ENCODE measurements at regions not wholly inside any gene's neighbourhood (a gene's known extent, or its start where the extent isn't known, plus 50 kb on each side); places are given as distances from the start of the nearest gene placed in this dataset.

DNA sequence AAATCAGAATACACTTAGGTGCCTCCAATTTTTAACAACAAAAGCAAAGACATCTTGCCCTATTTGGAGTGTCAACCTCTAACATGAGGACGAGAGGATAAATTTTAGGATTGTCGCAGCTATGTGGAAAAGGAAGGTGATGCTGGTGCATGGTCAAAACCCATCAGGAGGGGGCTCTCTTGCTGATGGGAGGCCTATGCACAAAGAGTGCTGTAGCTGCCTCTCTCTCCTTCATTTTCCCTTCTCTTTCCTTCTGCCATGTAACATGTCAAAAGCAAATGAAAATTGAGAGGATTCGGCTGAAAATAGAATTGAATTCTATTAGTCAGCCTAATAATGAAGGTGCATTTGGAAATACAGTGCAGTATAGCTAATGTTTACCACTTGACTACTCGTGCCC, 578.7 kb upstream of the ZNF462 start:
- no peak for TF ChIP-seq POLR2A (IDR thresholded peaks at IDR 0.05)
- TF ChIP-seq, protein P1, sequence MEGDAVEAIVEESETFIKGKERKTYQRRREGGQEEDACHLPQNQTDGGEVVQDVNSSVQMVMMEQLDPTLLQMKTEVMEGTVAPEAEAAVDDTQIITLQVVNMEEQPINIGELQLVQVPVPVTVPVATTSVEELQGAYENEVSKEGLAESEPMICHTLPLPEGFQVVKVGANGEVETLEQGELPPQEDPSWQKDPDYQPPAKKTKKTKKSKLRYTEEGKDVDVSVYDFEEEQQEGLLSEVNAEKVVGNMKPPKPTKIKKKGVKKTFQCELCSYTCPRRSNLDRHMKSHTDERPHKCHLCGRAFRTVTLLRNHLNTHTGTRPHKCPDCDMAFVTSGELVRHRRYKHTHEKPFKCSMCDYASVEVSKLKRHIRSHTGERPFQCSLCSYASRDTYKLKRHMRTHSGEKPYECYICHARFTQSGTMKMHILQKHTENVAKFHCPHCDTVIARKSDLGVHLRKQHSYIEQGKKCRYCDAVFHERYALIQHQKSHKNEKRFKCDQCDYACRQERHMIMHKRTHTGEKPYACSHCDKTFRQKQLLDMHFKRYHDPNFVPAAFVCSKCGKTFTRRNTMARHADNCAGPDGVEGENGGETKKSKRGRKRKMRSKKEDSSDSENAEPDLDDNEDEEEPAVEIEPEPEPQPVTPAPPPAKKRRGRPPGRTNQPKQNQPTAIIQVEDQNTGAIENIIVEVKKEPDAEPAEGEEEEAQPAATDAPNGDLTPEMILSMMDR (IDR thresholded peaks at IDR 0.05) = peak in 6 of 12 donors; percentile 8 to 39 (median 16)

All from heart left ventricle (tissue), 13 donors.